MM.1S (cell line): ENCODE measurements at regions not wholly inside any gene's neighbourhood (a gene's known extent, or its start where the extent isn't known, plus 50 kb on each side); places are given as distances from the start of the nearest gene placed in this dataset.

ENCODE experiments used
- DNase-seq: peaks from one replicate; pipeline ENCODE4 v3.0.0-alpha.2; 2015
- H2AFZ ChIP-seq: fragments of 300-600 bp; sonication (generic); 2 replicates; pipeline ENCODE4 v1.6.0; 2016; ENCODE audit warnings: antibody characterized with exemption, low read length
- H3F3A ChIP-seq: fragments of 300-600 bp; sonication (generic); 2 replicates; pipeline ENCODE4 v1.6.1; 2016; ENCODE audit warnings: mild to moderate bottlenecking, antibody characterized with exemption, low read length, moderate library complexity, mixed read lengths; ENCODE audit not compliant: insufficient read depth
- H3K27ac ChIP-seq: fragments of 300-600 bp; sonication (generic); 2 replicates; pipeline ENCODE4 v1.5.1; 2016; ENCODE audit warnings: mild to moderate bottlenecking, low read length
- H3K27me3 ChIP-seq: fragments of 300-600 bp; sonication (generic); replicated peaks from 2 replicates; pipeline ENCODE4 v1.6.0; 2016; ENCODE audit warnings: low read length; ENCODE audit not compliant: insufficient read depth
- H3K36me3 ChIP-seq: fragments of 300-600 bp; sonication (generic); replicated peaks from 2 replicates; pipeline ENCODE4 v1.6.1; 2016; ENCODE audit warnings: mild to moderate bottlenecking, low read length, mixed read lengths; ENCODE audit not compliant: insufficient read depth
- H3K4me1 ChIP-seq: fragments of 300-600 bp; sonication (generic); 2 replicates; pipeline ENCODE4 v1.6.1; 2016; ENCODE audit warnings: low read length, mixed read lengths
- H3K4me2 ChIP-seq: fragments of 300-600 bp; sonication (generic); 2 replicates; pipeline ENCODE4 v1.6.0; 2016; ENCODE audit warnings: low read depth, low read length
- H3K4me3 ChIP-seq: fragments of 300-600 bp; sonication (generic); 2 replicates; pipeline ENCODE4 v1.5.1; 2016; ENCODE audit warnings: low read length, mixed read lengths
- H3K79me2 ChIP-seq: fragments of 300-600 bp; sonication (generic); 2 replicates; pipeline ENCODE4 v1.6.1; 2016; ENCODE audit warnings: mixed run types, low read length, mixed read lengths
- H3K9ac ChIP-seq: fragments of 300-600 bp; sonication (generic); 2 replicates; pipeline ENCODE4 v1.6.1; 2016; ENCODE audit warnings: low read length, mixed read lengths
- H3K9me2 ChIP-seq: fragments of 300-600 bp; sonication (generic); replicated peaks from 2 replicates; pipeline ENCODE4 v1.6.1; 2016; ENCODE audit warnings: mild to moderate bottlenecking, low read length, mixed read lengths; ENCODE audit not compliant: insufficient read depth
- H3K9me3 ChIP-seq: fragments of 300-600 bp; sonication (generic); replicated peaks from 2 replicates; pipeline ENCODE4 v1.6.1; 2016; ENCODE audit warnings: mild to moderate bottlenecking, low read length, mixed read lengths; ENCODE audit not compliant: insufficient read depth
- H4K20me1 ChIP-seq: fragments of 300-600 bp; sonication (generic); 2 replicates; pipeline ENCODE4 v1.6.1; 2016; ENCODE audit warnings: mild to moderate bottlenecking, low read length, moderate library complexity, mixed read lengths; ENCODE audit not compliant: insufficient read depth
- CTCF ChIP-seq: fragments of 300-600 bp; sonication (generic); IDR thresholded peaks from 2 replicates; pipeline ENCODE4 v1.5.1; 2016; ENCODE audit warnings: antibody characterized with exemption, low read length, mixed read lengths
- EZH2 ChIP-seq: fragments of 300-600 bp; sonication (generic); optimal IDR thresholded peaks from 2 replicates; pipeline ENCODE3; 2017; ENCODE audit warnings: low read depth, mild to moderate bottlenecking, antibody characterized with exemption, low read length, mixed read lengths
- EZH2phosphoT487 ChIP-seq: fragments of 300-600 bp; sonication (generic); IDR thresholded peaks from 2 replicates; pipeline ENCODE4 v1.6.1; 2018; ENCODE audit warnings: antibody characterized with exemption, low read length

- H3K36me3 ChIP-seq, result no peaks in the 10 kb centered on the region
- no peak overlapping the region for H2AFZ ChIP-seq
- TF ChIP-seq CTCF (no peak), EZH2phosphoT487 (no peak), EZH2 (no peak)
- no peak overlapping the region for H3K4me3 ChIP-seq
- no peaks in the 10 kb centered on the region for H3F3A ChIP-seq
- no peak overlapping the region for H3K27ac ChIP-seq
- H4K20me1 ChIP-seq, result no peaks in the 10 kb centered on the region
- no peak for DNase-seq
- peaks cover 50% of the 10 kb centered on the region for H3K27me3 ChIP-seq
- H3K9ac ChIP-seq, result no peak overlapping the region
- no peaks in the 10 kb centered on the region for H3K79me2 ChIP-seq
- no peaks in the 10 kb centered on the region for H3K9me2 ChIP-seq
- H3K4me1 ChIP-seq, result no peaks in the 10 kb centered on the region
- no peak overlapping the region for H3K4me2 ChIP-seq
- H3K9me3 ChIP-seq, result no peaks in the 10 kb centered on the region
Observed at GRCh38 chr7:128168667-128169210, 72.3 kb upstream of the LEP start.

GRCh38 chr7:128170461-128170860 lies 70.6 kb upstream of the LEP start:
- Histone ChIP-seq H3K4me2 (no peak overlapping the region), H3K9ac (no peak overlapping the region), H4K20me1 (no peaks in the 10 kb centered on the region), H3K9me3 (no peaks in the 10 kb centered on the region), H3K9me2 (no peaks in the 10 kb centered on the region), H3K4me3 (no peak overlapping the region), H3F3A (no peaks in the 10 kb centered on the region), H3K4me1 (no peaks in the 10 kb centered on the region), H2AFZ (no peak overlapping the region), H3K36me3 (no peaks in the 10 kb centered on the region), H3K27ac (no peak overlapping the region), H3K79me2 (no peaks in the 10 kb centered on the region), H3K27me3 (peaks cover 50% of the 10 kb centered on the region)
- DNase-seq, result no peak
- TF ChIP-seq CTCF (no peak), EZH2phosphoT487 (no peak), EZH2 (no peak)

GRCh38 chr7:128171342-128171918 lies 69.6 kb upstream of the LEP start:
- H3K4me2 ChIP-seq, result no peak overlapping the region
- H3K27ac ChIP-seq, result no peak overlapping the region
- H4K20me1 ChIP-seq, result no peaks in the 10 kb centered on the region
- H3K4me1 ChIP-seq, result no peaks in the 10 kb centered on the region
- H3K27me3 ChIP-seq, result peaks cover 42% of the 10 kb centered on the region
- H3K9ac ChIP-seq, result no peak overlapping the region
- DNase-seq, result no peak
- no peaks in the 10 kb centered on the region for H3K9me2 ChIP-seq
- no peaks in the 10 kb centered on the region for H3F3A ChIP-seq
- TF ChIP-seq CTCF, result no peak
- TF ChIP-seq EZH2phosphoT487, result no peak
- TF ChIP-seq EZH2, result no peak
- no peak overlapping the region for H3K4me3 ChIP-seq
- H3K9me3 ChIP-seq, result no peaks in the 10 kb centered on the region
- no peaks in the 10 kb centered on the region for H3K79me2 ChIP-seq
- no peaks in the 10 kb centered on the region for H3K36me3 ChIP-seq
- no peak overlapping the region for H2AFZ ChIP-seq
